IMR-90 (cell line): ENCODE measurements at regions not wholly inside any gene's neighbourhood (a gene's known extent, or its start where the extent isn't known, plus 50 kb on each side); places are given as distances from the start of the nearest gene placed in this dataset.

Source experiments
- POLR2A ChIP-seq: IDR thresholded peaks from 2 replicates; pipeline ENCODE4 v1.6.1; 2012; ENCODE audit warnings: mild to moderate bottlenecking, low read depth, low read length
- TF ChIP-seq, protein P1 (sequence below): conservative IDR thresholded peaks from 2 replicates; pipeline ENCODE4 v1.5.1; 2012; ENCODE audit warnings: mild to moderate bottlenecking, low read depth, low read length, improper control_type of control experiment

DNA sequence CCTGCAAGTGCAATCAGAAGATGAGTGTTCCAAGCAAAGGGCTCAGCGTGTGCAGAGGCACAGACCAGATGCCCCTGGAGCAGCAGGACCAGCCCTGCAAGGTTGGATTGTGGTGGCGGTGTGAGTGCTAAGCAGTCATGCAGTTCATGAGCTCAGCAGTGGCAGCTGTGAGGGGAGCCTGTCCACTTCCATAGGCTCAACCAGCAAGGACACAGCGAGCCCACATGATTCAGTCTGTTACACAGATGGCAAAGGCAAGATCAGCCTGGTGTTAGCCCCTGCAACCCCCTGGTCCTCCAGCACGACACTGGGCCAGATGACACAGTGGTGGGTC is 95.9 kb upstream of the PRR23E start:
- TF ChIP-seq POLR2A, result no peak
- TF ChIP-seq, protein P1, sequence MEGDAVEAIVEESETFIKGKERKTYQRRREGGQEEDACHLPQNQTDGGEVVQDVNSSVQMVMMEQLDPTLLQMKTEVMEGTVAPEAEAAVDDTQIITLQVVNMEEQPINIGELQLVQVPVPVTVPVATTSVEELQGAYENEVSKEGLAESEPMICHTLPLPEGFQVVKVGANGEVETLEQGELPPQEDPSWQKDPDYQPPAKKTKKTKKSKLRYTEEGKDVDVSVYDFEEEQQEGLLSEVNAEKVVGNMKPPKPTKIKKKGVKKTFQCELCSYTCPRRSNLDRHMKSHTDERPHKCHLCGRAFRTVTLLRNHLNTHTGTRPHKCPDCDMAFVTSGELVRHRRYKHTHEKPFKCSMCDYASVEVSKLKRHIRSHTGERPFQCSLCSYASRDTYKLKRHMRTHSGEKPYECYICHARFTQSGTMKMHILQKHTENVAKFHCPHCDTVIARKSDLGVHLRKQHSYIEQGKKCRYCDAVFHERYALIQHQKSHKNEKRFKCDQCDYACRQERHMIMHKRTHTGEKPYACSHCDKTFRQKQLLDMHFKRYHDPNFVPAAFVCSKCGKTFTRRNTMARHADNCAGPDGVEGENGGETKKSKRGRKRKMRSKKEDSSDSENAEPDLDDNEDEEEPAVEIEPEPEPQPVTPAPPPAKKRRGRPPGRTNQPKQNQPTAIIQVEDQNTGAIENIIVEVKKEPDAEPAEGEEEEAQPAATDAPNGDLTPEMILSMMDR, result no peak
